ENCODE measurements at regions not wholly inside any gene's neighbourhood (a gene's known extent, or its start where the extent isn't known, plus 50 kb on each side); places are given as distances from the start of the nearest gene placed in this dataset.
"Not testable (repeated sequence)": the region's sequence is repeated elsewhere in the genome, so short reads cannot be mapped to it uniquely, and the experiment has no call there.

DNA sequence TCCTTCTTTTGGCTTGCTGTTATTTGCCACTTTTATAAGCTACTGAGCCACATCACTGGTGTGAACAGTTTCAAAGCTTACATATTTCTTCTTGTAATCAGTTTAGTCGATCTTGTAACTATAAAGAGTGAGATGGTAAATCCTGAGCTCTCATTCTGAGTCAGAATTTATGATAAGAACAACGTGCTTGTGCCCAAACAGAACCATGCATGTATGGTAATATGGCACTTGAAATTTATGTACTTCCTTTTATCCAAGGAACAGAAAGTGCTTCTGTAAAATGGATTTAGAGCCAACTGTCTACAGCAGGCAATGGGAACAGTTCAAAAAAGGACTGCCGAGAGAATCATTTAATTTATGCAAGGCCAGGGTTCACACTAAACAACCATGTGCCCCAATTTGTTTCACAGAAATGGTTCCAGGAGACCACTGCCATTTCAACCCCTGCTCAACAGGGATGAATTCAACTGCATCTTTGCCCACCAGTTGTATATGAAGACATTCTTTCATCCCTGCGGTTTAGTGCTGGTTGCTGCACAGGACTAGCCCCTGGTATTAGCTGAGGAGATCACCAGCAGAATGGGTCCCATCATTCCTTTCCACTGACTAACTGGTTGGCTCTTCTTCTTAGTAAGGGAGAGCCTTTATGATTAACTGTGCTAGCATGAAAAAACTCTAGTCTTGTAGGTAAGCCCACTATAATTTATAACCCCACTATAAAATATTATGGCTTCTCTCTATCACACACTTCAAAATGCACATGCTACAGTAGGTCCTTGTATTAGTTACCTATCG, 162.9 kb upstream of the PGRMC2 start:
- no peak for DNase-seq

DNA sequence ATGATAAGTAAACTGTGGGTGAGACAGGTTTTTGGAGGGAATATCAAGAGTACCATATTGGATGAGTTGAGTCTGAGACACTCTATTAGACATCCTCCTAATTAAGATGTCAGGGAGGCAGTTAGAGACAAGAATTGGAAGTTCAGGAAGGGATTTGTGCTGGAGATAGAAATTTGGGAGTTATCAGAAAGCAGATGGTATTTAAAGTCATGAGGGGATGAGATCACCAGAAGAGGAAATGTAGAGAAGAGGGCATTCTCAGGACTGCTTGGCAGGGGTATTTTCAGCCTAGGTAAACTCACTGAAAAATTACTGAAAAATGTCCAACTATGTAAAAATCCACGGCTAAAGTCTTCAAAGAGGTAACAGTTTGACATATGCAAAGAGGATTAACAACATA, 161.6 kb upstream of the PGRMC2 start:
- no peak for DNase-seq

DNA sequence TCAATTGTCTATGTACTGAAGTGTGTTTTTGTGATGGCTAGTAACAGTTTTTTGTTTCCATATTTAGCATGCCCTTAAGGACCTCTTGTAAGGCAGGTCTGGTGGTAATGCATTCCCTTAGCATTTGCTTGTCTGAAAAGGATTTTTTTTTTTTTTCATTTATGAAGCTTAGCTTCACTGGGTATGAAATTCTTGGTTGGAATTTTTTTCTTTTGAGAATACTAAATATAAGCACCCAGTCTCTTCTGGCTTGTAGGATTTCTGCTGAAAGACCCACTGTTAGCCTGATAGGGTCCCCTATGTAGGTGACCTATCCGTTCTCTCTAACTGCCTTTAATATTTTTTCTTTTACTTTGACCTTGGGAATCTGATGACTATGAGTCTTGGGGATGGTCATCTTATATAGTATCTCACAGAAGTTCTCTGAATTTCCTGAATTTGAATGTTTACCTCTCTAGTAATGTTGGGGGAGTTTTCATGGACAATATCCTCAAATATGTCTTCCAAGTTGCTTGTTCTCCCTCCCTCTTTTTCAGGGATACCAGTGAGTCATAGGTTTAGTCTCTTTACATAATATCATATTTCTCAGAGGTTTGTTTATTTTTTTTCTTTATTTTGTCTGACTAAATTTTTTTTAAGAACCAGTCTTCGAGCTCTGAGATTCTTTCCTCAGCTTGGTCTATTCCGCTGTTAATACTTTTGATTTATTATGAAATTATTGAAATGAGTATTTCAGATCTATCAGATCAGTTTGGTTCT, 157.1 kb upstream of the PGRMC2 start:
- no peak for DNase-seq

DNA sequence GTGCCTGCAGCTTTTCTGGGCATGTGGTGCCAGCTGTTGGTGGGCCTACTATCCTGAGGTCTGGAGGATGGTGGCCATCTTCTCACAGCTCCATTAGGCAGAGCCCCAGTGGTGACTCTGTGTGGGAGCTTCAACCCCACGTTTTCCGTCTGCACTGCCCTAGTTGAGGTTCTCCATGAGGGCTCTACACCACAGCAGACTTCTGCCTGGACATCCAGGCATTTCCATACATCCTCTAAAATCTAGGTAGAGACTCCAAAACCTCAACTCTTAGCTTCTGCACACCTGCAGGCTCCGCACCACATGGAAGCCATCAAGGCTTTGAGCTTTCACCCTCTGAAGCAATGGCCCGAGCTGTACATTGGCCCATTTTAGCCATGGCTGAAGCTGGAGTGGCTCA, 153.3 kb upstream of the PGRMC2 start:
- no peak for DNase-seq

DNA sequence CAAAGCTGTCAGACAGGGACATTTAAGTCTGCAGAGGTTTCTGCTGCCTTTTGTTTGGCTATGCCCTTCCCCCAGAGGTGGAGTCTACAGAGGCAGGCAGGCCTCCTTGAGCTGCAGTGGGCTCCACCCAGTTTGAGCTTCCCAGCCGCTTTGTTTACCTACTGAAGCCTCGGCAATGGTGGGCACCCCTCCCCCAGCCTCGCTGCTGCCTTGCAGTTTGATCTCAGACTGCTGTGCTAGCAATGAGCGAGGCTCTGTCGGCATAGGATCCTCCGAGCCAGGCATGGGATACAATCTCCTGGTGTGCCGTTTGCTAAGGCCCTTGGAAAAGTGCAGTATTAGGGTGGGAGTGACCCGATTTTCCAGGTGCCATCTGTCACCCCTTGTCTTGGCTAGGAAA, 149.4 kb upstream of the PGRMC2 start:
- not testable (repeated sequence) for DNase-seq

DNA sequence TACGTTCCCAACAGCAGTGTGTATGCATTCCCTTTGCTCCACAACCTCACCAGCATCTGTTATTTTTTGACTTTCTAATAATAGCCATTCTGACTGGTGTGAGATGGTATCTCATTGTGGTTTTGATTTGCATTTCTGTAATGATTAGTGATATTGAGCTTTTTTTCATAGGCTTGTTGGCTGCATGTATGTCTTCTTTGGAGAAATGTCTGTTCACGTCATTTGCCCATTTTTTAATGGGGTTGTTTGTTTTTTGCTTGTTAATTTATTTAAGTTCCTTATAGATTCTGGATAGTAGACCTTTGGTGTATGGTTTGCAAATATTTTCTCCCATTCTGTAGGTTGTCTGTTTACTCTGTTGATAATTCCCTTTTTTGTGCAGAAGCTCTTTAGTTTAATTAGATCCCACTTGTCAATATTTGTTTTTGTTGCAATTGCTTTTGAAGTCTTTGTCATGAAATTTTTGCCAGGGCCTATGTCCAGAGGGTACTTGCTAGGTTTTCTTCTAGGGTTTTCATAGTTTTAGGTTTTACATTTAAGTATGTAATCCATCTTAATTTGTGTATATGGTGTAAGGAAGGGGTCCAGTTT, 141.5 kb upstream of the PGRMC2 start:
- not testable (repeated sequence) for DNase-seq

DNA sequence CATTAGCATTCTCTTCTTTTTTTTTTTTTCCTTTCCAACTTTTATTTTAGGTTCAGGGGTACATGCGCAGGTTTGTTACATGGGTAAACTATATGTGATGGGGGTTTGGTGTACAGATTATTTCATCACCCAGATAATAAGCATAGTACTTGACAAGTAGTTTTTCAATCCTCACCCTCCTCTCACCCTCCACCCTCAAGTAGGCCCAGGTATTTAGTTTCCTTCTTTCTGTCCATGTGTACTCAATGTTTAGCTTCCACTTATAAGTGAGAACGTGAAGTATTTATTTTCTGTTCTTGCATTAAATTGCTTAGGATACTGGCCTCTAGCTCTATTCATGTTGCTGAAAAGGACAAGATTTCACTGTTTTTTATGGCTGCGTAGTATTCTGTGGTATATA, 140.8 kb upstream of the PGRMC2 start:
- no peak for DNase-seq

DNA sequence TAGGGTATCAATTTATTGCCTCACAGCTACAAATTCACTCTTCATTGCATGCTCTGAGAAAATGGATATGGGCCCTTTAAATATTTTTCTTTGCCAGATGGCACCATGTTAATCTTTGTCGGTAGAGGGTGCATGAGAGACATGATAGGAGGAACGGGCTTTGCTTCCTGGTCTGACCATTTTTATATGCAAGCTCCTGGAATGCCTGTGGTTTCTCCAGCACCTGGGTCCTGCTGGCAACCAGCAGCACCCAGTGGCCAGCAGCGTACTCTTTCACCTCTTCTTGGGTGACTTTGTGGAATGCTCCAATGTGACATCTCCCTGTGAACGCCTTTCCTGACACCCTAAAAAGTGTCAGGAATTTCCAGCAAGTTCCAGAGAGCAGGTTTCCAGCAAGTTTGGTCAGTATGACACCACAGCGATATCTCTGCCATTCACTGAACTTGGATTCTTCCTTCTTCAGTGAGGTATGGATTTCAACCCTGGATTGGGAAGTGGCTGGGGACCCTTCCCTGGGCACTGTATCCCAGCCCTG, 140.3 kb upstream of the PGRMC2 start:
- DNase-seq: no peak

DNA sequence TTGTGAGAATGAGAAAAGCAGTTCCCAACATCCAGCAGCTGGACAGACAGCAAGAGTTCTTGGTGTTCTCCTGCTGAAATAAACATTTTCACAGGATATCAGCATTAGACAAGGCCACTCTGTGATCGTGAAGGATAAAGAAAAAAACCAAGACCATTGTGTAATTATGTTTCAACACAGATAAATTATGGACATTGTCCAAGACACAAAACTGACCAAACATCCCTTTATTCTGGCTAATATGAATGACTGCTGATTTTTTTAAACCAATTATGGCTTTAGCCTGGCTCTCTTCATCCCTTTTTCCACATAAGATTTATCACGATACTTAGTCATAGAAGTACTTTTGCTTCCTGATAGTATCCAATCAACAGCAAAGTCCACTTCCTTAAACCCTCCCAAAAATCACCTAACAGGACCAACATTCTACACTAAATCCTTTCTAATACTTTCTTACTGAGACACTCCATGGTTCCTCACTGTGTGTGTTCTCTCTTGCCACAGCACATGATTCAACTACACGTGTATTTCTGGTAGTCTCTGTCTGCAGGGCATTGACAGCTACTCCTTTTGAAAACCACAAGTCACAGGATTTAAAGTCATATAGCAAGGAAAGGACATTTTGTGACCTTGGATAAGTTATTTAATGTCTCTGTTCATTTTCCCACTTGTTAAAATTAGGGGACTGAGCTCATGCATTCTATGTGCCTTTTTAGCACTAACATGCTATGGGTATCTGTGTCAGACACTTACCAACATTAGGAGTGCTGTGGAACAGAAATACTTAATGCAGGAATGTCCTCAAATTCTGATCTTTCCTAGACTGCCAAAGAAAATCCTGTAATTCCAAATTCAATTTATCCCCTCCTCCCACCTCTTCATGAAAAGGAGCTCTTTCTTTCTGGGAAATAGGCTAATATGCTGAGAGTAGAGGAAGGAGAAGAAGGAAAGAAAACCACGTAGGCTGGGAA, 137.2 kb upstream of the PGRMC2 start:
- no peak for DNase-seq

DNA sequence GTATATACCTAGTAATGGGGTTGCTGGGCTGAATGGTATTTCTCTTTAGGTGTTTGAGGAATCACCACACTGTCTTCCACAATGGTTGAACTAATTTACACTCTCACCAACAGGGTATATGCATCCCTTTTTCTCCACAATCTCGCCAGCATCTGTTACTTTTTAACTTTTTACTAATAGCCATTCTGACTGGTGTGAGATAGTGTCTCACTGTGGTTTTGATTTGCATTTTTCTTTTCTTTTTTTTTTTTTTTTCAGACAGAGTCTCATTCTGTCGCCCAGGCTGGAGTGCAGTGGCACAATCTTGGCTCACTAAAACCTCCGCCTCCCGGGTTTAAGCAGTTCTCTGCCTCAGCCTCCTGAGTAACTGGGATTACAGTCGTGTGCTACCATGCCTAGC, 134.7 kb upstream of the PGRMC2 start:
- not testable (repeated sequence) for DNase-seq

DNA sequence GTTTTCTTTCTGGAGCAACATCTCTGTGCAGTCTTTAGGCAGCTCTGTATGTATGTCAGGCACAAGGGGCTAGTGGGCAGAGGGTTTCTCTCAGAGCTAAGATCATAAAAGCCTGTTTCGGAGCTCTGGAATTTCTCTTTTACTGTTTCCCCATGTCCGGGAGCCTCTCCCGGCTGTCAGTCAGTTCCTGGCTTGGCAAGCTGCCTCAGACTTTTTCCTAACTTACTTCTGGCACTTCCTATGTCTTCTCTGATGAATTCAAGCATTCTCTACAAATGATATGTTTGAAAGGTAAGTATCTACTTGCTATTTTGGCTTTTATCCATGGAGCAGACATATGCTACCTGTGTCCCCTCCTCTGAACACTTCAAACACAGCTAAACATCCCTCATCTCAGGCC, 129.3 kb upstream of the PGRMC2 start:
- DNase-seq: no peak

DNA sequence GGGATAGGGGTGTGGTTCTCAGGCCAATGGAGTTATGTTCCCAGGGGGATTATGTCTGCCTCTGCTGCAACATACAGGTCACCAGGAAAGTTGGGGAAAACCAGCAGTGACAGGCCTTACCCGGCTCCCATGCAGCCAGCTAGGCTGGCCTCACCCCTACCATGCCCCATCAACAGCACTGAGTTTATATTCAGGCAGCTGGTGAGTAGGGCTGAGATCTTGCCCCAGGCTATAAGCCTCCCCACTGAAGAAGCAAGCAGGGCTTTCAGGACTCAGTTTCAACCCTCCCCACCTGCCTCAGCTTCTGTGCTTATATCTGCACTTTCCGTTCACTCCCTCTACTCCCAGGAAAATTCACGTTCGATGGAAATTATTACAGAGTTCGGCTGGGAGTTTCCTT, 122.4 kb upstream of the PGRMC2 start:
- no peak for DNase-seq

DNA sequence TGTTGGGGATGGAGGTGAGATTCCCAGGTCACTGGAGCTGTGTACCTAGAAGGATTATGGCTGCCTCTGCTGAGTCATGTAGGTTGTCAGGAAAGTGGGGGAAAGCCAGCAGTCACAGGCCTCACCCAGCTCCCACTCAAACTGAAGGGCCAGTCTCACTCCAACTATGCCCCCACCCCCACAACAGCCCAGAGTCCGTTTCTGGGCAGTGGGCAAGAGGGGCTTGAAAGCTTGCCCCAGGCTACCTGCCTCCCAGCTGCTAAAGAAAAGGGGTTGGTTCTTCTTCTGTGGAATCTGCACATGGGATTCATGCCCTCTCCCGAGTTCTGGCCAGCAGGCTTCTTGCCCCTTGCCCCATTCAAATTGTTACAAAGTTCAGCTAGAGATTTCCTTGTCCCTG, 116.0 kb upstream of the PGRMC2 start:
- DNase-seq: no peak

DNA sequence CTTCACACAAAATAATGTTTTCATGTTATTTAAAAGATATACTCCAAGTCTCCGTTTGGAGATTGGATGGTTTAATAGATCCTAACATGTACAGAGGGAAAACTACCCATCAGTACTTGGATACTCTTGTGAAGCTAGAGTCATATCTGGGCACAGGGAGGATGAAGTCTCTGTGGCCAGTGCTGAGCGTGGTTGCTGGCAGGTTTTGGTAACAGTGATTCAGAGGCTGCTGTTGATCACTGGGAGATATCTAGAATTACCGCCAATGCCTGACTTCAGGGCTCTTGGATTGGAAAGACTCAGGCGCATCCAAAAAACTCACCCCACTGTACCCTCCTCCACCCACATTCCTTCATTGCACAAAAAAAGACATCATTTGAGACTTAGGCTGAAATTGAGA, 107.2 kb upstream of the PGRMC2 start:
- DNase-seq: no peak

DNA sequence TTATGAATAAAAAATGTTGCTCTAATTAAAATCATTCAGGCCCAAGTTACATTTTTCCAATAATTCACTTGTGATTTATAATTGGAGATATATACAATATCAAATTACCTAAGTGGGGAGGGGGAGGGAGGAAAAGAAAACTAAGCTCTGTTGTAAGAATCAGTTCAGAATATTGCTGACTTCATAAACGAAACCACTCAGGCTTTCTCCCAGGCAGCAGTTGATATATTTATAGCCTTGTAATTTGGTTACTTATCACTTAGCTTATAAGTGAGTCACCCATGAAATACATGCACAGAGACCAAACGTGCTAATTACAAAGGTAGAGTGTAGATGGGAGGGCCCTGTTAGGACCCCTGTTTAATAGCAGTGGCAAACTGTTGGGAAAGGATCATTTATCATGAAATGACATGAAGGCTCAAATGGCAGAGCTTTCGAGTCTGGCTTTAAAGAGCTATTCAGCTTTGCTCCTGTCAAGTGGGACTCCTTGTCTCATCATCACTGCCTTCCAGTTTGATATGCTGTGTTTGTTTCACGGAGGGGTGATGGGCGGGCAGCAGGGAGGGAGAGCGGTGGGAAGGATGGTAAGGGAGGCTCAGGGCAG, 105.6 kb upstream of the PGRMC2 start:
- DNase-seq: no peak

DNA sequence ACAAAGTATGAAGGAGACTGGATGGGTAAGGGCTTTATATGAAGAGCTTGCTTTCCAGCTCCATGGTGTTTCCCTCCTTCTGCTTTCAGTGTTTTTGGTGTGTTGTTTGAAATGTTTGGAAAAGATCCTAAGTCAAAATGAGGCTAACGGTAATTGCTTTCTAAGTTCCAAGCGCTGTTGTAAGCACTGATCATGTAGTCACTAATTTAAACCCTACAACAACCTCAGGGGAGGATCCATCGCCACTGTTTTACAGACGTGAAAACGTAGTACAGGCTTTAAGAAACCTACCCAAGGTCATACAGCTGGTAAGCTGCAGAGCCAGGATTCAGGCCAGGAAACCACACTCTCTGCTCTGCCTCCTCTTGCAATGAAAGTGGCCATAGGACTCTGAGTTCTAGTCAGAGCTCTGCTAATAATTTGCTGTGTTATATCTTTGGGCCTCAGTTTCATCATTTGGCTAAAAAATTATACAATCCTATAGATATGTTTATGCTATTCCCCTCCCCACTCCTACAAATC, 102.9 kb upstream of the PGRMC2 start:
- no peak for DNase-seq

DNA sequence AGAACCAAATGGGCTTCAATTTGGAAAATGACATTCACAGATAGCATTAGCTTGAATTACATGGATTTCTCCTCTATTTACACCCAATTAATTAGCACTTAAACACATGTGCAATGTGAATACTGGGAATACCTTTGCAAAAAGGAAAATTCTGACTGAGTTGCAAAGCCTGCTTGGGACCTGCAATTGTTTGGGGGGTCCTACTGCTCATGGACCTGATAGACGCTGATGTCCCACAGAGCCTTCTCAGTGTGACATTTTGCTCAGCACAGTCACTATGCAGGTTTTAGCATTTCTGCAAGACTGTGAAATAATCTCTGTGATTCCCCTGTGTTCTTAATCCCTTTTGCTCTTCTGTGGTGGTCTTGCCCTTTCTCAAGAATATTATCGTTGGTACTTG, 101.2 kb upstream of the PGRMC2 start:
- no peak for DNase-seq

DNA sequence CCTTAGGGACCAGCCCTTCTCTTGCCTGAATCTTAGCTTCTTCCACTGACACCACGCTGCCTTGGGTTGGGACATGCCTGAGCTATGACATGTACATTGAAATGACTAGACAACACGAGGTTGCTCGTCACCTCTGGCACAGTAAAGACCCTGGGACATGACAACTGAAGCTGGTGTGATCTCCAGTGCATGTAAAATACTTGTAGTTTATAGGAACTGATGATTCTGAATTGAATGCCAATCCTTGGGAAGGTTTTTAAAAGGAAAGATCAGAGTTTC, 100.7 kb upstream of the PGRMC2 start:
- no peak for DNase-seq

DNA sequence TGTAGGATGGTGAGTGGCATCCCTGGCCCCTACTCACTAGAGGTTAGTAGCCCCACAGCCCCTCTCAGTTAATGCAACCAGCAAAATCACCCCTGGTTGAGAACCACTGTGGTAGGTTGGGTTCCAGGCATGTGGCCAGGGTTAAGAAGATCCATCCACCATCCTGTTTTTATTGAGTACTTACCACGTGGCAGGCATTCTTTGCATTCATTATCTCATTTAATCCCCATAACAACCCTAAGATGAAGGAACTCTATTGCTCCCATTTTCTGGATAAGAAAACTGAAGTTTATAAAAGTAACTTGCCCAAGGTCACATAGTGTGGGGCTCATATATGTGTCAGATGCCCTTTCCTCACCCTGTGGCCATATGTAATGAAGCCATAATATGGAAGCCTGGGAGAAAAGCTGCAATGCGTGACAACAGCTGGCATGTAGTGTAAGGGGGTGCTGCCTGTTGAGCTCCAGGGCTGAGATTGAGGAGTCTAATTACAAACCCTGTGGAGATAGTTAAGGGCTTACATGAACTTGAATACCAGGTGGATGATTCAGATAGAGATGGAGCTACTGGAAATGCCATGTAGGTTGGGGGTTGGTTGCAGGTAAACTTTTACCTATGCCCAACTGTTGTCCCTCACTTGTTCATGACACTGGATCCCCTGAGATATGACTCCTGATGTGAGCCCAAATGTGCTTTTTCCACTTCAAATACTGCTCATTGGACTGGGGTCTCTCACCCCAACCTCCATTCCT, 100.2 kb upstream of the PGRMC2 start:
- no peak for DNase-seq

DNA sequence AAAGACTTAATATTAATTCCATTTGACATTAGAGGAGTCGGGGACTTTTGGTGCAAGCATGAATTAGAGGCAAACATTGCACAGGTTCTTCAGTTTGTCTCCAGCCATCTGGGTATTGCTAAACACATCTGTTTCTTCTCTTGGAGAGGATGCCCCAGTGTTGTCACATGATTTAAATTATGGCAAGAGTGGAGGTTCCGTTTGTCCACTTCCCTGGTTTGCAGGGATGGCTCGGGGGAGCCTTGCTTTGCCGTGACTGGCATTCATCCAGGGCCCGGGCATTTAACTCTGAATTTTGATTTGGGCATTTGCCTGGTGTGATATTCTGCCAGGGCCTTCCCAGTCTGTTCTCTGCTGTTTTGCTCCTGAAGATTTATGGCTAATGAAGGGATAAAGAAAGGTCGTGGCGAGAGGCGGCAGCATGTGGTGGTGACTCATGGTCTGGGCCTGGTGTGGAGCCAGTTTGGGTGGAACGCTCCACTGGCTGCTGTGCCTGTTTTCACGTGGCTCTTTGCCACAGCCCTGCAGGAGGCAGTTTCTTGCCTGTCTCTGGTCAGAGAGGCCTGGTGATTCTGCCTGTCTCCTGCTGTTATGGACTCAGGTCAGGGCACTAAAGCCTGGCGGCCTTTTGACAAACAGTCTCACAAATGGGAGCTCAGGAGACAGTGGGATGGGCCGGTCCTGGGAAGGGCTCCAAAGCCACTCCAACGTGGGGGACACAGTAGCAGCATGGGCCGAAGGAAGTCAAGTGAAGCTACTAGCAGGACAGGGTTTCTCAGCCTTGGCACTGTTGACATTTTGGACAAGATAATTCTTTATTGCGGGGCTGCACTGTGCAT, 99.4 kb upstream of the PGRMC2 start:
- peak; percentile 85 for DNase-seq
